Keratinocyte (primary cell): ENCODE measurements at regions not wholly inside any gene's neighbourhood (a gene's known extent, or its start where the extent isn't known, plus 50 kb on each side); places are given as distances from the start of the nearest gene placed in this dataset.
A peak's percentile ranks its signal among the peaks of the same experiment; 100 is the strongest.

Experiments
- DNase-seq: peaks from one replicate; pipeline ENCODE4 v3.0.0-alpha.2; 2011; ENCODE audit warnings: low read depth, missing footprints, low spot score
- FAIRE-seq: peaks from 2 replicates; lab custom pipeline; 2011; peaks lifted over from hg19 to GRCh38; lab: Jason Lieb, UNC
- H2AFZ ChIP-seq: 2 replicates; pipeline ENCODE4 v1.6.0; 2012; ENCODE audit warnings: low read length, control low read depth, inconsistent platforms; ENCODE audit not compliant: control insufficient read depth
- H3K27ac ChIP-seq: 2 replicates; pipeline ENCODE4 v1.5.1; 2011; ENCODE audit warnings: low read length; ENCODE audit not compliant: control insufficient read depth, insufficient read depth
- H3K27me3 ChIP-seq: 3 replicates; pipeline ENCODE4 v1.6.0; 2011; ENCODE audit warnings: low read length; ENCODE audit not compliant: control insufficient read depth, insufficient read depth; ENCODE audit errors: extremely low read depth
- H3K36me3 ChIP-seq, 2 experiments: 2 replicates in 1 of 2; 3 replicates in 1 of 2; pipeline ENCODE4 v1.5.1; 2011; ENCODE audit warnings: low read length in 2 of 2, mild to moderate bottlenecking in 1 of 2; ENCODE audit not compliant: control insufficient read depth in 2 of 2, insufficient read depth in 2 of 2; ENCODE audit errors: extremely low read depth in 1 of 2
- H3K4me1 ChIP-seq: 3 replicates; pipeline ENCODE4 v1.5.1; 2011; ENCODE audit warnings: low read length; ENCODE audit not compliant: control insufficient read depth, insufficient read depth; ENCODE audit errors: extremely low read depth
- H3K4me2 ChIP-seq: 3 replicates; pipeline ENCODE4 v1.6.0; 2011; ENCODE audit warnings: low read depth, low read length; ENCODE audit not compliant: control insufficient read depth, insufficient read depth; ENCODE audit errors: extremely low read depth
- H3K4me3 ChIP-seq, 3 experiments: fragments of 200-600 bp in 1 of 3; sonication (generic) in 1 of 3; 2 replicates in 2 of 3; 3 replicates in 1 of 3; pipeline ENCODE4 v1.5.1; 2011 to 2016; ENCODE audit warnings: low read length in 3 of 3, mild to moderate bottlenecking in 3 of 3, control low read depth in 2 of 3, inconsistent platforms in 1 of 3, low read depth in 1 of 3, mixed read lengths in 1 of 3, mixed run types in 1 of 3, moderate library complexity in 1 of 3; ENCODE audit not compliant: control insufficient read depth in 2 of 3, insufficient read depth in 2 of 3; ENCODE audit errors: extremely low read depth in 1 of 3
- H3K79me2 ChIP-seq: 2 replicates; pipeline ENCODE4 v1.6.0; 2012; ENCODE audit warnings: low read length; ENCODE audit not compliant: control insufficient read depth, insufficient read depth
- H3K9ac ChIP-seq: 3 replicates; pipeline ENCODE4 v1.6.0; 2011; ENCODE audit warnings: low read length; ENCODE audit not compliant: control insufficient read depth, insufficient read depth; ENCODE audit errors: extremely low read depth
- H3K9me1 ChIP-seq: 3 replicates; pipeline ENCODE4 v1.6.0; 2011; ENCODE audit warnings: low read length; ENCODE audit not compliant: control insufficient read depth, insufficient read depth; ENCODE audit errors: extremely low read depth
- H3K9me3 ChIP-seq: 2 replicates; pipeline ENCODE4 v1.5.1; 2012; ENCODE audit warnings: low read depth, low read length; ENCODE audit not compliant: control insufficient read depth
- H4K20me1 ChIP-seq: 3 replicates; pipeline ENCODE4 v1.6.0; 2011; ENCODE audit warnings: low read length; ENCODE audit not compliant: control insufficient read depth, insufficient read depth; ENCODE audit errors: extremely low read depth
- EZH2 ChIP-seq: IDR thresholded peaks from one replicate; pipeline ENCODE4 v1.6.1; 2012; ENCODE audit warnings: inconsistent platforms, mild to moderate bottlenecking, low read length, moderate library complexity
- dilution Hi-C: fragments of 300-500 bp; cut with MboI; formaldehyde crosslinking; loops from one replicate; pipeline ENCODE4 v1.7.0; 2020; ENCODE audit warnings: low sequenced_read_pairs; ENCODE audit not compliant: extremely low pct_ligation_motif_present
- TF ChIP-seq, protein P1 (sequence below), 3 experiments: IDR thresholded peaks in 1 of 3; conservative IDR thresholded peaks in 1 of 3; optimal IDR thresholded peaks in 1 of 3; 2 replicates in 2 of 3; 3 replicates in 1 of 3; pipeline versions ENCODE3 to v1.5.1; 2011; ENCODE audit warnings: low read length in 3 of 3, mild to moderate bottlenecking in 3 of 3, moderate library complexity in 2 of 3, control low read depth in 1 of 3, inconsistent platforms in 1 of 3; ENCODE audit not compliant: insufficient read depth in 2 of 3; ENCODE audit errors: extremely low read depth in 1 of 3

DNA sequence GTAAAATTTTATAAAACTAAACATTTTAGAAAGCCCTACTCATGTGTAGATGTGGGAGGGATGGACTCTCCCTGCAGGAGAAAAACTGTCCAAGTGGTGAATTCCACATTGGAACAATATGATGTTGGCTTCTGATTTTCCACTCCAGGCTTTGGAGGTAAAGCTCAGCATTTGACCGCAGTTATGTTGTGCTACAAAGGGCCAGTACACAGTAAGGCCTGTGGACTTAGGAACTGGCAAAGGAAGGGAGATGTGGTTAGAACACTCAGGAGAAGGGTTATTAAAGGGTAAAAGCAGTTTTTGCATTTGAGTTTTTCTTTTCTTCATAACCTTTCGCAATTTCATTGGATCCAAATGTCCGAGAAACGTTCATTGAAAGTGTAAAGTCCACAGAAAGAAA lies 150.3 kb upstream of the SASH1 start:
- Histone ChIP-seq H4K20me1 (no peaks in the 10 kb centered on the region), H3K9me3 (no peaks in the 10 kb centered on the region), H2AFZ (peak overlapping the region; percentile 4), H3K9ac (peak overlapping the region; percentile 42), H3K4me1 (peaks cover 38% of the 10 kb centered on the region), H3K27me3 (no peaks in the 10 kb centered on the region), H3K4me3 (peak overlapping the region in 2 of 3 experiments; percentile 16 to 26), H3K79me2 (no peaks in the 10 kb centered on the region), H3K27ac (peak overlapping the region; percentile 78), H3K4me2 (peak overlapping the region; percentile 64), H3K9me1 (no peaks in the 10 kb centered on the region), H3K36me3 (no peaks in the 10 kb centered on the region)
- DNase-seq (no peak), FAIRE-seq (peak; percentile 93)
- no peak for TF ChIP-seq EZH2
- dilution Hi-C loops: no loop called here

DNA sequence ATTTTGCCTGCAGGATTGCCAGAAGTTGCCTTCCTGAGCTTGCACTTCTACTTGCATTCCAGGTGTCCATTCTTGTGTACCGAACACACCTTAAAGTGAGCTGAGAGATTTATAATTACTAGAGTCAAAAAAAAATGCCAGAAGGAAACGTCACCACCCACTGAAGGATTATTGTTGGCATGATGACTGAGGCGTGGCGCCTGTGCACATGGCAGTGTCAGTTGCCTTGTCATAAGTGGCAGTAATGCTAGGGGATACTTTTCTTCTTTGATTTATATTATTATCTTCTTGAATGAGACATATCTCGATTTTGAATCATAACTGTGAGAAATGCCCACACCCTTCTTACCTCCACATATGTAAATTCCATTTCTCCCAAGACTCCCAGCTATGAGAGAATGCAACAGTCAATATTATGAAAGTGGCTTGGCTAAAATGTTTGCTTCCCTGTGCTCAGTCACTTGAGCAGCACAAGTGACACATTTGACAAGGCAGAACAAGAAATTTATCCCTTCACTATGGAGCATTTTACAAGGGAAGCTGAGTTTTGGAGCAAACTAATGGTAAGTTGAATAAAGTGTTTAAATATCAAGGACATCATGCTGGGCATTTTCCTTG lies 149.5 kb upstream of the SASH1 start:
- Histone ChIP-seq H3K9me3 (no peaks in the 10 kb centered on the region), H2AFZ (no peak overlapping the region), H3K36me3 (no peaks in the 10 kb centered on the region), H3K27me3 (no peaks in the 10 kb centered on the region), H3K79me2 (no peaks in the 10 kb centered on the region), H3K4me3 (peak overlapping the region in 1 of 3 experiments; percentile 51), H3K9me1 (no peaks in the 10 kb centered on the region), H3K4me2 (peak overlapping the region; percentile 64), H3K27ac (peak overlapping the region; percentile 78), H3K9ac (peak overlapping the region; percentile 55), H3K4me1 (peaks cover 38% of the 10 kb centered on the region), H4K20me1 (no peaks in the 10 kb centered on the region)
- DNase-seq (peak; percentile 71), FAIRE-seq (peak; percentile 94)
- dilution Hi-C loops: no loop called here
- TF ChIP-seq EZH2: no peak
- TF ChIP-seq, protein P1, sequence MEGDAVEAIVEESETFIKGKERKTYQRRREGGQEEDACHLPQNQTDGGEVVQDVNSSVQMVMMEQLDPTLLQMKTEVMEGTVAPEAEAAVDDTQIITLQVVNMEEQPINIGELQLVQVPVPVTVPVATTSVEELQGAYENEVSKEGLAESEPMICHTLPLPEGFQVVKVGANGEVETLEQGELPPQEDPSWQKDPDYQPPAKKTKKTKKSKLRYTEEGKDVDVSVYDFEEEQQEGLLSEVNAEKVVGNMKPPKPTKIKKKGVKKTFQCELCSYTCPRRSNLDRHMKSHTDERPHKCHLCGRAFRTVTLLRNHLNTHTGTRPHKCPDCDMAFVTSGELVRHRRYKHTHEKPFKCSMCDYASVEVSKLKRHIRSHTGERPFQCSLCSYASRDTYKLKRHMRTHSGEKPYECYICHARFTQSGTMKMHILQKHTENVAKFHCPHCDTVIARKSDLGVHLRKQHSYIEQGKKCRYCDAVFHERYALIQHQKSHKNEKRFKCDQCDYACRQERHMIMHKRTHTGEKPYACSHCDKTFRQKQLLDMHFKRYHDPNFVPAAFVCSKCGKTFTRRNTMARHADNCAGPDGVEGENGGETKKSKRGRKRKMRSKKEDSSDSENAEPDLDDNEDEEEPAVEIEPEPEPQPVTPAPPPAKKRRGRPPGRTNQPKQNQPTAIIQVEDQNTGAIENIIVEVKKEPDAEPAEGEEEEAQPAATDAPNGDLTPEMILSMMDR (optimal IDR thresholded peaks at IDR 0.05 in 1 of 3, IDR thresholded peaks at IDR 0.05 in 1 of 3, conservative IDR thresholded peaks at IDR 0.05 in 1 of 3; ENCODE audit: extremely low read depth in 1 of 3, insufficient read depth in 2 of 3, low read length in 3 of 3): no peak

DNA sequence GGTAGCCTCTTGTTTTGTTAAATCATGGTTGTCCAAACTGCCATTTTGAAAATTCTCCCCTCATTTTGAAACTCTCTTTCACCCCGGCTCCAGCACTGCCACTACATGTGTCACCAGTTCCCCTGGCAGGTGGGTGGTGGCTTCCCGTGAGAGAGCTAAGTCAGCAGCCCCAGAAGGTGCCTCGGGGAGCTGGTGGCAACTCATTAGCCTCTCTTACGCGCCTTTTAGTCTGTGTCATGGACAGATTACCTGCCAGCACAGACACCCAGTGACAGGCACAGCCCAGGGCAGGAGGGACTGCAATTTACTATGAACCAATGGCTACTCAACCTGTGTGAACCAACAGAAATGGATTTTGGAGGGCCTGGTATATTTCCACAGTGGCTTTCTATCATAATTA lies 147.1 kb upstream of the SASH1 start:
- no peak for DNase-seq
- H3K4me3 ChIP-seq: no peak overlapping the region
- no peak overlapping the region for H2AFZ ChIP-seq
- H3K27me3 ChIP-seq: no peaks in the 10 kb centered on the region
- H3K4me2 ChIP-seq: no peak overlapping the region
- no peaks in the 10 kb centered on the region for H3K9me1 ChIP-seq
- no peaks in the 10 kb centered on the region for H3K9me3 ChIP-seq
- H3K4me1 ChIP-seq: peaks cover 34% of the 10 kb centered on the region
- H3K27ac ChIP-seq: no peak overlapping the region
- no peak overlapping the region for H3K9ac ChIP-seq
- FAIRE-seq: no peak
- no peaks in the 10 kb centered on the region for H4K20me1 ChIP-seq
- H3K79me2 ChIP-seq: no peaks in the 10 kb centered on the region
- dilution Hi-C loops: no loop called here
- no peak for TF ChIP-seq EZH2
- TF ChIP-seq, protein P1 (optimal IDR thresholded peaks at IDR 0.05 in 1 of 3, IDR thresholded peaks at IDR 0.05 in 1 of 3, conservative IDR thresholded peaks at IDR 0.05 in 1 of 3; ENCODE audit: extremely low read depth in 1 of 3, insufficient read depth in 2 of 3, low read length in 3 of 3): no peak
- H3K36me3 ChIP-seq: no peaks in the 10 kb centered on the region
